ENCODE measurements at regions not wholly inside any gene's neighbourhood (a gene's known extent, or its start where the extent isn't known, plus 50 kb on each side); places are given as distances from the start of the nearest gene placed in this dataset.

GRCh38 chr14:22097072-22097471 lies 423.5 kb upstream of the OR4E1 start:
- no peak for DNase-seq (ENCODE audit: low read depth)
- TF ChIP-seq CTCF (conservative IDR thresholded peaks at IDR 0.05; ENCODE audit: low read depth, low read length) = no peak
- H3K4me3 ChIP-seq (ENCODE audit: low read length) = no peak overlapping the region

GRCh38 chr14:22096514-22096895 lies 422.9 kb upstream of the OR4E1 start:
- no peak overlapping the region for H3K4me3 ChIP-seq (ENCODE audit: low read length)
- no peak for TF ChIP-seq CTCF (conservative IDR thresholded peaks at IDR 0.05; ENCODE audit: low read depth, low read length)
- DNase-seq (ENCODE audit: low read depth) = no peak

GRCh38 chr14:22095860-22096513 lies 422.4 kb upstream of the OR4E1 start:
- DNase-seq (ENCODE audit: low read depth) = no peak
- TF ChIP-seq CTCF (conservative IDR thresholded peaks at IDR 0.05; ENCODE audit: low read depth, low read length) = no peak
- no peak overlapping the region for H3K4me3 ChIP-seq (ENCODE audit: low read length)

- H3K4me3 ChIP-seq (ENCODE audit: low read length) = no peak overlapping the region
- DNase-seq (ENCODE audit: low read depth) = no peak
- no peak for TF ChIP-seq CTCF (conservative IDR thresholded peaks at IDR 0.05; ENCODE audit: low read depth, low read length)
Measured at GRCh38 chr14:22089940-22090339, 416.3 kb upstream of the OR4E1 start.

- DNase-seq (ENCODE audit: low read depth) = peak; percentile 14
- TF ChIP-seq CTCF (conservative IDR thresholded peaks at IDR 0.05; ENCODE audit: low read depth, low read length) = no peak
- H3K4me3 ChIP-seq (ENCODE audit: low read length) = no peak overlapping the region
Measured at GRCh38 chr14:22088614-22089342, 415.2 kb upstream of the OR4E1 start.

- no peak overlapping the region for H3K4me3 ChIP-seq (ENCODE audit: low read length)
- no peak for DNase-seq (ENCODE audit: low read depth)
- TF ChIP-seq CTCF (conservative IDR thresholded peaks at IDR 0.05; ENCODE audit: low read depth, low read length) = no peak
Measured at GRCh38 chr14:22086131-22086530, 412.5 kb upstream of the OR4E1 start.

Data from retinal pigment epithelial cell (primary cell).